ENCODE measurements at regions not wholly inside any gene's neighbourhood (a gene's known extent, or its start where the extent isn't known, plus 50 kb on each side); places are given as distances from the start of the nearest gene placed in this dataset.

- TF ChIP-seq CTCF (conservative IDR thresholded peaks at IDR 0.05 in 1 of 2, IDR thresholded peaks at IDR 0.05 in 1 of 2; ENCODE audit: low read depth in 1 of 2, low read length in 2 of 2) (no peak), EZH2 (IDR thresholded peaks at IDR 0.05; ENCODE audit: low read length, missing control alignments) (no peak)
Measured at GRCh38 chr12:90257927-90258624, 549.4 kb upstream of the ATP2B1 start.
